Urinary bladder (tissue), 3 donors: ENCODE measurements at regions not wholly inside any gene's neighbourhood (a gene's known extent, or its start where the extent isn't known, plus 50 kb on each side); places are given as distances from the start of the nearest gene placed in this dataset.

Experiments
- DNase-seq: peaks from one replicate; pipeline ENCODE4 v3.0.0-alpha.2; 2015; ENCODE audit errors: extremely low spot score
- H3K27ac ChIP-seq: one replicate; pipeline ENCODE4 v1.5.1; 2013; ENCODE audit warnings: low read depth, mild to moderate bottlenecking, moderate library complexity
- H3K36me3 ChIP-seq: one replicate; pipeline ENCODE4 v1.6.1; 2013; ENCODE audit warnings: mild to moderate bottlenecking, moderate library complexity; ENCODE audit not compliant: insufficient read depth
- H3K4me1 ChIP-seq: one replicate; pipeline ENCODE4 v1.6.1; 2013; ENCODE audit warnings: mild to moderate bottlenecking, moderate library complexity; ENCODE audit not compliant: insufficient read depth
- H3K4me3 ChIP-seq: one replicate; pipeline ENCODE4 v1.5.1; 2013; ENCODE audit warnings: low read depth, low read length
- WGBS: extraction: QIAGEN DNeasy Blood & Tissue Kit; methylation state at CpG from one replicate; pipeline ENCODE4 v1.1.7; 2013; 5-methylcytosine and 5-hydroxymethylcytosine counted together
- donor health status: healthy with polysubstance abuse.
- donor health status: healthy.

- 51% methylated on average over 14 of the region's 14 CpGs for WGBS
- DNase-seq: no peak
Measured at GRCh38 chr6:40894962-40895799, 143.8 kb downstream of the UNC5CL start.

GRCh38 chr6:40893021-40893420, 146.0 kb downstream of the UNC5CL start:
- no peak for DNase-seq
- WGBS: 87% methylated on average over 7 of the region's 7 CpGs
- no peaks in the 10 kb centered on the region for H3K4me1 ChIP-seq

More at GRCh38 chr6:40894962-40895799, 143.8 kb downstream of the UNC5CL start:
- Histone ChIP-seq H3K4me3 (no peak overlapping the region), H3K36me3 (no peaks in the 10 kb centered on the region), H3K27ac (no peak overlapping the region), H3K4me1 (no peaks in the 10 kb centered on the region)

GRCh38 chr6:40892223-40892622, 146.8 kb downstream of the UNC5CL start:
- DNase-seq: no peak
- Histone ChIP-seq H3K4me3 (no peak overlapping the region), H3K27ac (no peak overlapping the region), H3K4me1 (no peaks in the 10 kb centered on the region), H3K36me3 (no peaks in the 10 kb centered on the region)
- WGBS: 96% methylated on average over 8 of the region's 8 CpGs

More at GRCh38 chr6:40893021-40893420, 146.0 kb downstream of the UNC5CL start:
- H3K36me3 ChIP-seq: no peaks in the 10 kb centered on the region
- no peak overlapping the region for H3K4me3 ChIP-seq
- H3K27ac ChIP-seq: no peak overlapping the region

- H3K4me3 ChIP-seq: no peak overlapping the region
- WGBS: 85% methylated on average over 8 of the region's 8 CpGs
- no peaks in the 10 kb centered on the region for H3K36me3 ChIP-seq
- no peaks in the 10 kb centered on the region for H3K4me1 ChIP-seq
- no peak for DNase-seq
- H3K27ac ChIP-seq: no peak overlapping the region
Measured at GRCh38 chr6:40891686-40892085, 147.3 kb downstream of the UNC5CL start.

- WGBS: 87% methylated on average over 2 of the region's 2 CpGs
- Histone ChIP-seq H3K4me1 (no peaks in the 10 kb centered on the region), H3K27ac (no peak overlapping the region), H3K36me3 (no peaks in the 10 kb centered on the region), H3K4me3 (no peak overlapping the region)
- DNase-seq: no peak
Measured at GRCh38 chr6:40891131-40891530, 147.9 kb downstream of the UNC5CL start.

- no peak overlapping the region for H3K4me3 ChIP-seq
- WGBS: 92% methylated on average over 7 of the region's 7 CpGs
- no peak overlapping the region for H3K27ac ChIP-seq
- no peaks in the 10 kb centered on the region for H3K36me3 ChIP-seq
- no peak for DNase-seq
- H3K4me1 ChIP-seq: no peaks in the 10 kb centered on the region
Measured at GRCh38 chr6:40889137-40889832, 149.7 kb downstream of the UNC5CL start.

GRCh38 chr6:40888456-40888990, 150.5 kb downstream of the UNC5CL start:
- no peak for DNase-seq
- no peak overlapping the region for H3K4me3 ChIP-seq
- H3K4me1 ChIP-seq: no peaks in the 10 kb centered on the region
- 56% methylated on average over 3 of the region's 3 CpGs for WGBS
- no peaks in the 10 kb centered on the region for H3K36me3 ChIP-seq
- H3K27ac ChIP-seq: no peak overlapping the region

- no peaks in the 10 kb centered on the region for H3K4me1 ChIP-seq
- WGBS: 49% methylated on average over 6 of the region's 6 CpGs
- no peak overlapping the region for H3K4me3 ChIP-seq
- no peaks in the 10 kb centered on the region for H3K36me3 ChIP-seq
- DNase-seq: no peak
- no peak overlapping the region for H3K27ac ChIP-seq
Measured at GRCh38 chr6:40887792-40888340, 151.2 kb downstream of the UNC5CL start.

- Histone ChIP-seq H3K4me3 (no peak overlapping the region), H3K4me1 (no peaks in the 10 kb centered on the region), H3K27ac (no peak overlapping the region), H3K36me3 (no peaks in the 10 kb centered on the region)
- 76% methylated on average over 8 of the region's 8 CpGs for WGBS
- no peak for DNase-seq
Measured at GRCh38 chr6:40887079-40887791, 151.8 kb downstream of the UNC5CL start.

- Histone ChIP-seq H3K36me3 (no peaks in the 10 kb centered on the region), H3K4me3 (no peak overlapping the region), H3K4me1 (no peaks in the 10 kb centered on the region), H3K27ac (no peak overlapping the region)
- 69% methylated on average over 5 of the region's 5 CpGs for WGBS
- no peak for DNase-seq
Measured at GRCh38 chr6:40885139-40885774, 153.8 kb downstream of the UNC5CL start.

- DNase-seq: no peak
- 75% methylated on average over 6 of the region's 6 CpGs for WGBS
- Histone ChIP-seq H3K4me3 (no peak overlapping the region), H3K36me3 (no peaks in the 10 kb centered on the region), H3K27ac (no peak overlapping the region), H3K4me1 (no peaks in the 10 kb centered on the region)
Measured at GRCh38 chr6:40882323-40882997, 156.6 kb downstream of the UNC5CL start.

- 77% methylated on average over 2 of the region's 2 CpGs for WGBS
- DNase-seq: no peak
- Histone ChIP-seq H3K4me1 (no peaks in the 10 kb centered on the region), H3K27ac (no peak overlapping the region), H3K36me3 (no peaks in the 10 kb centered on the region), H3K4me3 (no peak overlapping the region)
Measured at GRCh38 chr6:40881501-40881900, 157.5 kb downstream of the UNC5CL start.
